Activated CD8-positive, alpha-beta T cell treated with anti-CD3 and anti-CD28 coated beads for 36 hours (primary cell): ENCODE measurements at regions not wholly inside any gene's neighbourhood (a gene's known extent, or its start where the extent isn't known, plus 50 kb on each side); places are given as distances from the start of the nearest gene placed in this dataset.

Experiments used
- ATAC-seq: fragments of 200-7000 bp; cut with Tn5 transposase; one replicate; pipeline ENCODE4 v1.10.0; 2021; ENCODE audit warnings: mild to moderate bottlenecking, moderate library complexity
- CTCF ChIA-PET: fragments of 350-600 bp; sonication (Branson Sonifier 250); formaldehyde crosslinking; loops from one replicate; lab custom pipeline; 2021; ENCODE audit warnings: antibody characterized with exemption; lab: Charles Lee
- POLR2A ChIA-PET: fragments of 350-600 bp; sonication (Branson Sonifier 250); formaldehyde crosslinking; loops from one replicate; lab custom pipeline; 2021; ENCODE audit warnings: antibody characterized with exemption; lab: Charles Lee
- DNase-seq: peaks from one replicate; pipeline ENCODE4 v3.0.0-alpha.2; 2020
- H3K27ac Mint-ChIP-seq: one replicate; pipeline ENCODE4 v1.8.0; 2021; ENCODE audit warnings: mild to moderate bottlenecking, mixed read lengths
- H3K27me3 Mint-ChIP-seq: one replicate; pipeline ENCODE4 v1.8.0; 2021; ENCODE audit warnings: mixed read lengths
- H3K36me3 Mint-ChIP-seq: one replicate; pipeline ENCODE4 v1.8.0; 2021; ENCODE audit warnings: low read depth, mixed read lengths
- H3K4me1 Mint-ChIP-seq: one replicate; pipeline ENCODE4 v1.8.0; 2021; ENCODE audit warnings: low read depth, mixed read lengths
- H3K4me3 Mint-ChIP-seq: one replicate; pipeline ENCODE4 v1.8.0; 2021; ENCODE audit warnings: mild to moderate bottlenecking, moderate library complexity, mixed read lengths
- H3K9me3 Mint-ChIP-seq: one replicate; pipeline ENCODE4 v1.8.0; 2021; ENCODE audit warnings: mixed read lengths
- CTCF ChIP-seq: fragments of 200-600 bp; IDR thresholded peaks from one replicate; pipeline ENCODE4 v1.8.0; 2022; ENCODE audit warnings: antibody characterized with exemption, mild to moderate bottlenecking
- intact Hi-C: fragments of 100-400 bp; cut with micrococcal nuclease; formaldehyde crosslinking; loops from one replicate; pipeline ENCODE4 v1.10.0; 2022

GRCh38 chr5:106759581-106759980 is 911.2 kb downstream of the EFNA5 start:
- Mint-ChIP-seq H3K27ac (no peak overlapping the region), H3K36me3 (no peaks in the 10 kb centered on the region)

GRCh38 chr5:106759152-106759551 is 911.6 kb downstream of the EFNA5 start:
- no peak for TF ChIP-seq CTCF
- ChIA-PET CTCF (no interaction called here), POLR2A (no interaction called here)
- no peaks in the 10 kb centered on the region for H3K36me3 Mint-ChIP-seq
- DNase-seq: no peak
- no peaks in the 10 kb centered on the region for H3K4me1 Mint-ChIP-seq
- no peaks in the 10 kb centered on the region for H3K27me3 Mint-ChIP-seq
- H3K4me3 Mint-ChIP-seq: no peak overlapping the region
- no peak for ATAC-seq
- no peak overlapping the region for H3K27ac Mint-ChIP-seq
- H3K9me3 Mint-ChIP-seq: no peaks in the 10 kb centered on the region
- intact Hi-C loops: no loop called here

More at GRCh38 chr5:106759581-106759980, 911.2 kb downstream of the EFNA5 start:
- Mint-ChIP-seq H3K4me1 (no peaks in the 10 kb centered on the region), H3K27me3 (no peaks in the 10 kb centered on the region), H3K9me3 (no peaks in the 10 kb centered on the region), H3K4me3 (no peak overlapping the region)
- DNase-seq: no peak
- no peak for ATAC-seq
- TF ChIP-seq CTCF: no peak
- CTCF ChIA-PET: no interaction called here
- POLR2A ChIA-PET: no interaction called here
- intact Hi-C loops: no loop called here

- Mint-ChIP-seq H3K27ac (no peak overlapping the region), H3K4me3 (no peak overlapping the region), H3K36me3 (no peaks in the 10 kb centered on the region), H3K9me3 (no peaks in the 10 kb centered on the region), H3K4me1 (no peaks in the 10 kb centered on the region), H3K27me3 (no peaks in the 10 kb centered on the region)
- intact Hi-C loops: no loop called here
- no peak for ATAC-seq
- ChIA-PET POLR2A (no interaction called here), CTCF (no interaction called here)
- TF ChIP-seq CTCF: no peak
- DNase-seq: no peak
These were observed 913.1 kb downstream of the EFNA5 start for GRCh38 chr5:106757672-106758071.

- POLR2A ChIA-PET: no interaction called here
- H3K27me3 Mint-ChIP-seq: no peaks in the 10 kb centered on the region
These were observed 914.9 kb downstream of the EFNA5 start for GRCh38 chr5:106755789-106756188.

GRCh38 chr5:106755066-106755465 is 915.7 kb downstream of the EFNA5 start:
- no peak for DNase-seq
- CTCF ChIA-PET: no interaction called here
- POLR2A ChIA-PET: no interaction called here
- no peak overlapping the region for H3K27ac Mint-ChIP-seq
- no peaks in the 10 kb centered on the region for H3K36me3 Mint-ChIP-seq
- no peaks in the 10 kb centered on the region for H3K4me1 Mint-ChIP-seq
- no peaks in the 10 kb centered on the region for H3K27me3 Mint-ChIP-seq
- H3K4me3 Mint-ChIP-seq: no peak overlapping the region
- no peak for TF ChIP-seq CTCF
- intact Hi-C loops: no loop called here
- no peaks in the 10 kb centered on the region for H3K9me3 Mint-ChIP-seq
- no peak for ATAC-seq

More at GRCh38 chr5:106755789-106756188, 914.9 kb downstream of the EFNA5 start:
- no peak overlapping the region for H3K4me3 Mint-ChIP-seq
- intact Hi-C loops: no loop called here
- no peak for ATAC-seq
- no peaks in the 10 kb centered on the region for H3K9me3 Mint-ChIP-seq
- no peak for TF ChIP-seq CTCF
- no peaks in the 10 kb centered on the region for H3K4me1 Mint-ChIP-seq
- no peak for DNase-seq
- H3K36me3 Mint-ChIP-seq: no peaks in the 10 kb centered on the region
- H3K27ac Mint-ChIP-seq: no peak overlapping the region
- CTCF ChIA-PET: no interaction called here
